Mesodermal cell (in vitro differentiated cells): ENCODE measurements at regions not wholly inside any gene's neighbourhood (a gene's known extent, or its start where the extent isn't known, plus 50 kb on each side); places are given as distances from the start of the nearest gene placed in this dataset.

Experiments
- H3K27ac ChIP-seq: 2 replicates; pipeline ENCODE4 v1.7.0; 2013; ENCODE audit warnings: mild to moderate bottlenecking, low read depth, low read length, moderate library complexity; ENCODE audit not compliant: severe bottlenecking
- H3K36me3 ChIP-seq: 2 replicates; pipeline ENCODE4 v1.7.1; 2013; ENCODE audit warnings: mild to moderate bottlenecking, low read length, moderate library complexity; ENCODE audit not compliant: control insufficient read depth, insufficient read depth
- H3K4me1 ChIP-seq: one replicate; pipeline ENCODE4 v1.7.1; 2013; ENCODE audit warnings: mild to moderate bottlenecking, low read length; ENCODE audit not compliant: insufficient read depth, control insufficient read depth, poor library complexity, severe bottlenecking
- H3K4me3 ChIP-seq: 2 replicates; pipeline ENCODE4 v1.7.0; 2013; ENCODE audit warnings: low read length, control low read depth, mild to moderate bottlenecking; ENCODE audit not compliant: insufficient read depth, poor library complexity, severe bottlenecking; ENCODE audit errors: extremely low read depth
- H3K9me3 ChIP-seq: 2 replicates; pipeline ENCODE4 v1.7.1; 2013; ENCODE audit warnings: mild to moderate bottlenecking, low read length, moderate library complexity; ENCODE audit not compliant: control insufficient read depth
- WGBS, 2 experiments: methylation state at CpG; one replicate each; pipeline ENCODE4 v1.1.5; 2013; ENCODE audit warnings: missing lambda C conversion rate in 2 of 2; ENCODE audit not compliant: insufficient coverage in 2 of 2; 5-methylcytosine and 5-hydroxymethylcytosine counted together

DNA sequence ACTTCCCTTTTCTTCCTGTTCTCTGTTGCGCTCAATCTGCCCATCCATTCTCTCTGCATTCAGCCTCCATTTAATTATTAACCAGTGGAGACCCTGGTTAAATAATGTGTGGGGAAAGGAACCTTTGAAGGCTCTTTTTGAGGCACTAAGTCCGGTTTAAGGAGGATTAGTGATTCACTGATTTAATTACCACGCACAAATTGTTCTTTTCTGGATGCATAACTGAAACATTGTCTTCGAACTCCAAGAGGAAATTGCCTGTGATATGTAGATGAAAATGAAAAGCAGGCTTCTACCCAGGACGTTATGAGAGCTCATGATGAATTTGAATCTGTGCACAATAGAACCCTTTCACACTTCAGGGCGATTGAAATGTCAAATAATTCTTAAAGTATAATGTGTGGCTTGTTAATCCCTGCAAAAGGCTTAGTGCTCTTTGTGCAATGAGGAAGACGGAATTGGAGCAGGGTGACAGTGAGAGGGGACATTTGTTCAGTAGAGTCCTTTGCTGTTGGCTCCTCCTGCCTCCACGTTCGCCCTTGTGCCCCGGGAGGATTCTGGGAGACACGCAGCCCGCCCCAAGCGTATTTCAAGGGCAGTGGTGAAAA, 51.1 kb upstream of the ZNF236 start:
- WGBS, 2 experiments, result 74 to 90% methylated on average over 7 to 11 of the region's 13 CpGs
- Histone ChIP-seq H3K4me1 (no peaks in the 10 kb centered on the region), H3K36me3 (no peaks in the 10 kb centered on the region), H3K9me3 (no peaks in the 10 kb centered on the region), H3K27ac (no peak overlapping the region), H3K4me3 (no peak overlapping the region)

DNA sequence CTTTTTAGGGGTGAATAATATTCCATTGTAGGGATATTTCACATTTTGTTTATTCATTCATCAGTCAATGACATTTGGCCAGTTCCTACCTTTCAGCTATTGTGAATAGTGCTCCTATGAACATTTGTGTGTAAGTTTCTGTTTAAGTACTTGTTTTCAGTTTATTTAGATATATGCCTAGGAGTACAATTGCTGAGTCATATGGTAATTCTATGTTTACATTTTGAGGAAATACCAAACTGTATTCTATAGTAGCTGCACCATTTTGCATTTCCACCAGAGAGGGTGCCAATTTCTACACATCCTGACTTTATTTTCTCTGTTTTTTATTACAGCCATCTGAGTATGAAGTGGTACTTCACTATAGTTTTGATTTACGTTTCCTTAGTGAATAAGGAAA, 54.4 kb upstream of the ZNF236 start:
- Histone ChIP-seq H3K36me3 (no peaks in the 10 kb centered on the region), H3K4me3 (no peak overlapping the region), H3K9me3 (no peaks in the 10 kb centered on the region), H3K27ac (no peak overlapping the region), H3K4me1 (no peaks in the 10 kb centered on the region)
- no CpG with 5 or more reads among the region's 1 CpG for WGBS, 2 experiments

DNA sequence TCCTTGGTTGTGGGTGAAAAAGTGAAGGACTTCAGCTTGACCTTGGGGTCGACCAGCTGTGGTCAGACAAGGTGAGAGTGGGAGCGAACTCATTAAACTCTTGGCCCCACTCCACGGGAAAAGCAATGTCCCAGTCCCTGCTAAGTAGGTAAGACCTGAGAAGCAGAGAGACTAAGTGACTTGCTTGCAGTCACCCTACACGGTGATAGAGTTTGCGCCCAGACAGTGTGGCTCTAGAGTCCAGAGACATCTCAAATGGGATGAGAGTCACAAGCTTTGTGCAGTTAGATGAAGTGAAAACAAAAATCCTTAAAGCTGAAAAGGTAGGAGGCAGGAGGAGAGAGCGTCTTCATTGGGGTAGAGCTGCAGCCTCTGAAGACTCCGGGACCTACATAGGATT, 55.9 kb upstream of the ZNF236 start:
- Histone ChIP-seq H3K4me3 (no peak overlapping the region), H3K36me3 (no peaks in the 10 kb centered on the region), H3K9me3 (no peaks in the 10 kb centered on the region), H3K4me1 (no peaks in the 10 kb centered on the region), H3K27ac (no peak overlapping the region)
- 92 to 93% methylated on average over 6 to 7 of the region's 7 CpGs for WGBS, 2 experiments

DNA sequence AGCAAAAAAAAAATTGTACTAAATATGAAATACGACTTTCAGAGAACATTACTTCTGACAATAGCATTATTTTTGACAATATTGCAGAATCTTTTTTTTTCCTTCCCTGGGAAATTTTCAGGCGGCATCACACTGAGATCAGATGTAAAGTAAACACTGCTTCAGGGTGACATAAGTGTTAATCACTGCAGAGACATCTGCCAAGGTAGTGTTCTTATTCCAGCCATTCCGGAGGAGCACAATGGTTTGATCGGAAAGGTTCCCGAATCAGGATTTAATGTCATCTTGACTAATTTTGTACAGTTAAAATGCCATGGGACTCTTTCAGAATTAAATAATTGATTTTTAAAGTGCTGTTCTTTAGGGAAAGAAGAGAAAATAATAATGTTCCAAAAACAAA, 56.7 kb upstream of the ZNF236 start:
- Histone ChIP-seq H3K36me3 (no peaks in the 10 kb centered on the region), H3K9me3 (no peaks in the 10 kb centered on the region), H3K27ac (no peak overlapping the region), H3K4me1 (no peaks in the 10 kb centered on the region), H3K4me3 (no peak overlapping the region)
- 97 to 100% methylated on average over 3 of the region's 5 CpGs for WGBS, 2 experiments

DNA sequence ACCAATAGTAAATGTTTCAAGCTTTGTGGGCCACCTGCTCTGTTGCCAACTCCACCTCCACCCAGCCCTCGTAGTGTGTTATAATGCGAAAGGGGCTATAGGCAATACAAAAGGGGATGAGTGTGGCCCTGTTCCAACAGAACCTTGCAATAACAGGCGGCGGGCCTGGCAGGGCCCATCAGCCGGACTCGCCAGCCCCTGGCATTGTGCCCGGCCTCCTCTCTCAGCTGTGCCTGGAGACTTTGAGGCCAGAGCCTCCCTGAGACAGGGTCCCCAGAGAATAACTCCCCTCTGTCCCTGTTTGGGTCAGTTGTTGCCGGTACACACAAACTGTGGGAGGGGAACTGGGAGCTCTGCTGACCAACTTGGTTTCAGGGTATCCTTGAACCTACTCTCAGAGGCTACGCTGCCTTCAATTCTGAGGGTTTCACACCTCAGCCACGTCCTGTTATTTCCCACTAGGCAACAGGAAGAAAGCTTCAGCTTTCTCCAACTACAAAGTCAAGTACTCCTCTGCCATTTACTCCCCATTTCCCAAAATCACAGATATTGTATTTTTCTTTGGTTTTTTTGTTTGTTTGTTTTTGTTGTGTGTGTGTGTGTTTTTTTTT, 58.0 kb upstream of the ZNF236 start:
- H3K4me1 ChIP-seq, result no peaks in the 10 kb centered on the region
- WGBS, 2 experiments, result 92 to 93% methylated on average over 8 to 10 of the region's 10 CpGs
- no peaks in the 10 kb centered on the region for H3K9me3 ChIP-seq
- H3K27ac ChIP-seq, result no peak overlapping the region
- no peak overlapping the region for H3K4me3 ChIP-seq
- H3K36me3 ChIP-seq, result no peaks in the 10 kb centered on the region

DNA sequence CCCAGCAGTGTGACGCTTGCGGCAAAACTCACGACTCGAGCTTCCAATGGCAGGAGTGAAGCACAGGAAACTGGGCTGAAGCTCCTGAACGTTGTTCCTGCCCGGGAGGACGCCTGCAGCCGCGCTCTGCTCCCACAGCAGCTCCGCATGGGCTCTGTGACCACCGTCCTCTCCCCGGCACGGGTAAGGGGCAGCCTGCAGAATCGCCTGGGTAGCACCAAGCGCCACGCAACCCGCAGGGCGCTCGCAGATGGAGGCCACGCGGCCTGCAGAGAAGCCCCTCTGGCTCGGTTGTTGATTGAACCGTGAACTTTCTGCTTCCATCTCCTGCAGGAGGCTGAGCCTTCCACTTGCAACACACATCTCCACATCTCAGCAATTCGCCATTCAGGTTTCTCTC, 63.3 kb upstream of the ZNF236 start:
- Histone ChIP-seq H3K36me3 (no peaks in the 10 kb centered on the region), H3K4me3 (no peak overlapping the region), H3K4me1 (no peaks in the 10 kb centered on the region), H3K9me3 (no peaks in the 10 kb centered on the region), H3K27ac (no peak overlapping the region)
- WGBS, 2 experiments, result 90 to 92% methylated on average over 15 to 24 of the region's 24 CpGs

DNA sequence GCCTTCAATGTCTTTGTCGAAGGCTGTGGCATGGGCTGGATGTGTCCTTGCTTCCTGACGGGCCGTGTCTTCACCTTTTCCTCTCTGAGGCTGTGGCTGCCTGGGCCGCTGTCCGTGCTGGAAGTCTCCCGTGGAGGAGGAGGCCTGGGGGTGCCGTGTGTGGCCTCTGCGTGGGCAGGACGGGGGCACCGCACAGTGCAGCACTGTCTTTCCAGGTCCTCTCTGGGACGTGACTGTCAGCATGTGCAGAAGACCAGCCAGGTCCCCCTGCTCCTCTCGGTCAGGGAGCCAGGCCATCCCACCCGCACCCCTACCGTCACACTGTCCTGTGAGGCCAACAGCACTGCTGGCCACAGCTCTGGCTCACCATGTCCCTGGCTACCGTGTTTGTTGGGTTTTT, 64.4 kb upstream of the ZNF236 start:
- no peak overlapping the region for H3K27ac ChIP-seq
- 95% methylated on average over 12 to 13 of the region's 15 CpGs for WGBS, 2 experiments
- H3K4me1 ChIP-seq, result no peaks in the 10 kb centered on the region
- H3K4me3 ChIP-seq, result no peak overlapping the region
- no peaks in the 10 kb centered on the region for H3K36me3 ChIP-seq
- no peaks in the 10 kb centered on the region for H3K9me3 ChIP-seq

DNA sequence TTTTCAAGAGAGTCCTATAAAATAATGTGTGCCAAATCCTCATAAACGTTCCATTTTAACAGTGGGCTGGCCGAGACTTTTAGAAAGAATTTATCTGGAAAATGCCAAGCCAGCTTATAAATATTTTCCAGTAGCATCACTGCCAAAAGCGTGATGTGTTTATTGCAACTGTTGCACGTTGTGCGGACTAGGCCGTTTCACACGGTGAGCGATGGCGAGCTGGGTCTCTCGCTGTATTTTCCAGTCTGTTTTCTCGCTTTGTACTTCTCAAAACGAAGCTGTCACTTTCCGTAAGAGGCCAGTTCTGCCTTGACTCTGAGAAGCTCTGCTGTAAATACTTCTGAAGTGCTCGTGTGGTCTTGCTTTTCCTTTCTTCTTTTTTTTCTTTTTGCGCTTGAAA, 65.0 kb upstream of the ZNF236 start:
- no peak overlapping the region for H3K27ac ChIP-seq
- H3K9me3 ChIP-seq, result no peaks in the 10 kb centered on the region
- 96 to 97% methylated on average over 13 to 15 of the region's 15 CpGs for WGBS, 2 experiments
- H3K4me1 ChIP-seq, result no peaks in the 10 kb centered on the region
- no peaks in the 10 kb centered on the region for H3K36me3 ChIP-seq
- H3K4me3 ChIP-seq, result no peak overlapping the region

DNA sequence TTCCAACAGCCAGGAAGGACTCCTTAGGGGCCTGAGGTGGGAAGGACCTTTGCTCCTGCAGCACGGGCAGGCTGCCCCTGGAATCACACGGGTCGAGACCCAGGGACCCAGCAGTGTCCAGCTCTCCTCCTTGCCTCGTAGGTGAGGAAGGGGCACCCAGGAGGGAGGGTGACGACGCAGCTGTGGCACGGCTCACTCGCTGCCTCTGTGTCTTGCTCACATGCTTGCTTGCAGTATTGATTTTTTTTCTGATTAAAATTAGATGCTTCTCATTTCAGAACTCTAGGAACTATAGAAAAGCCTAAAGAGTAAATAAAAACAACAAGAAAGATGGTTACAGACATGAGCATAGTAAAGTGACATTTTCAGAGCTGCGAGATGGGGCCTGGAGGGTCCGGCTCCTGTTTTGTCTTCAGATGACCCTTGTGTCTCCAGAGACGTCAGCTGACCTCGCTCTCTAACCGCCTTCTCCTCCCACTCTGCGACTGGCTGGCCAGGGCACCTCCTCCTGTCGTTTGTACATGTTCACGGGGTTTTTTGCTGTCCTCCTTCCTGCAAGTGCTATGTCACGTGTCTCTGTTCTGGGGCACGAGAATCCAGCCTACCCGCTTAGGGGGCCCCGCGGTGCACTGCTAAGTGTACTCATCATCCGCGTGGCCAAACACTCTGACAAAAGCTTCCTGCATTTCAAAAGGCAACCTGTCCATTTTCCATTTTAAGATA, 65.7 kb upstream of the ZNF236 start:
- no peak overlapping the region for H3K4me3 ChIP-seq
- H3K4me1 ChIP-seq, result no peaks in the 10 kb centered on the region
- no peak overlapping the region for H3K27ac ChIP-seq
- no peaks in the 10 kb centered on the region for H3K9me3 ChIP-seq
- 81 to 88% methylated on average over 16 to 18 of the region's 23 CpGs for WGBS, 2 experiments
- no peaks in the 10 kb centered on the region for H3K36me3 ChIP-seq

DNA sequence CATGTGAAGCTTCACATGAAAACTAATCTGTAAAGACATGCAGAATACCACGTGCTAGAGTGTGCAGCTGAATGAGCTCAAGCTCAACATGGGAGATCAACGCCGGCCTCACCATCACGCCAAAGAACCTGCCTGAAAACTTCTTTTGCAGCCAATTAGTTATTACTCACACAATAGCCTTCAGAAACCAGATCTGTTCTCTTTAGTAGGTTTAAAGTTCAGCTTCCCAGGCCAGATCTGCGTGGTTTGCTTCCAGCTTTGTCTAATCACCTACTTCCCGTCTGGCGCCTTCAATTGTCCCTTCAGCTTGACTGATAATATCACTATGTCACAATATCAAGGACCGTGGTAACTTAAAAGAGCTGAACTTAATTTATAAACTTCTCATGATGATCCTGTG, 68.0 kb upstream of the ZNF236 start:
- no peak overlapping the region for H3K4me3 ChIP-seq
- H3K36me3 ChIP-seq, result no peaks in the 10 kb centered on the region
- no peaks in the 10 kb centered on the region for H3K4me1 ChIP-seq
- WGBS, 2 experiments, result 93 to 96% methylated on average over 4 to 7 of the region's 8 CpGs
- no peak overlapping the region for H3K27ac ChIP-seq
- peaks cover 5% of the 10 kb centered on the region for H3K9me3 ChIP-seq

DNA sequence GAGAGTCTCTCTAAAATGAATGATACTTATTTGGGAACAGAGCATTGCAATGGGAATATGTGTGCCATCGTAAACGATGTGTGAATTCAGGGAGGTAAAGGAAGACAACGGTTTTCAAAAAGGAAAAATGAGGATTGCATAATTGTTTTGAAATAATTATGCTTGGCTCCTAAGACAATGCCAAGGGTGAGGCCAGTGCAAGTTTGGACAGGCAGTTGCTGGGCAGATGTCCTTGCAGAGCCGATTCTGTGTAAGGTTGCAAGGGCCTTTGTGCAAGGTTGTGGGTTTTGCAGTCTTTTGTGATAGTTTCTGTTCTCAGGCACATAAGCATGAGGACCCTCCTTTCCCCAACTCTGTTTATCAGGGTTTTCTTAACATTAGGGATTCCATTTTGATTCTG, 70.0 kb upstream of the ZNF236 start:
- 87 to 92% methylated on average over 3 to 4 of the region's 4 CpGs for WGBS, 2 experiments
- Histone ChIP-seq H3K9me3 (peaks cover 18% of the 10 kb centered on the region), H3K4me3 (no peak overlapping the region), H3K36me3 (no peaks in the 10 kb centered on the region), H3K4me1 (no peaks in the 10 kb centered on the region), H3K27ac (no peak overlapping the region)
